Sigmoid colon (tissue), 4 donors: ENCODE measurements at regions not wholly inside any gene's neighbourhood (a gene's known extent, or its start where the extent isn't known, plus 50 kb on each side); places are given as distances from the start of the nearest gene placed in this dataset.

Experiments
- CTCF ChIP-seq, 4 experiments: fragments of 450-650 bp in 3 of 4; fragments of 200-600 bp in 1 of 4; IDR thresholded peaks; one replicate each; pipeline ENCODE4 v1.5.1; 2016 to 2019; ENCODE audit warnings: antibody characterized with exemption in 4 of 4, mild to moderate bottlenecking in 3 of 4, moderate library complexity in 2 of 4
- EP300 ChIP-seq, 4 donors: sonication (generic); formaldehyde crosslinking; IDR thresholded peaks; one replicate each; pipeline ENCODE4 v1.6.1; 2017; ENCODE audit warnings: antibody characterized with exemption in 4 of 4
- POLR2A ChIP-seq, 2 donors: fragments of 450-650 bp; IDR thresholded peaks; one replicate each; pipeline ENCODE4 v1.6.1; 2016; ENCODE audit warnings: antibody characterized with exemption in 2 of 2, mild to moderate bottlenecking in 2 of 2, moderate library complexity in 2 of 2

- TF ChIP-seq CTCF (IDR thresholded peaks at IDR 0.05) (no peak), POLR2A (IDR thresholded peaks at IDR 0.05) (no peak), EP300 (IDR thresholded peaks at IDR 0.05) (no peak)
Observed at GRCh38 chr1:229987953-229988352, 79.1 kb upstream of the GALNT2 start.
